Uterus (tissue), 2 donors: ENCODE measurements at regions not wholly inside any gene's neighbourhood (a gene's known extent, or its start where the extent isn't known, plus 50 kb on each side); places are given as distances from the start of the nearest gene placed in this dataset.

Source experiments
- POLR2A ChIP-seq, 2 donors: fragments of 450-650 bp; IDR thresholded peaks; one replicate each; pipeline ENCODE4 v1.6.1; 2016; ENCODE audit warnings: antibody characterized with exemption in 2 of 2, mild to moderate bottlenecking in 1 of 2, moderate library complexity in 1 of 2
- TF ChIP-seq, protein P1 (sequence below), 4 experiments: fragments of 200-600 bp in 2 of 4; fragments of 450-650 bp in 2 of 4; sonication (generic) in 2 of 4; IDR thresholded peaks; one replicate each; pipeline ENCODE4 v1.5.1; 2016 to 2019; ENCODE audit warnings: antibody characterized with exemption in 4 of 4, mild to moderate bottlenecking in 2 of 4, moderate library complexity in 1 of 4

DNA sequence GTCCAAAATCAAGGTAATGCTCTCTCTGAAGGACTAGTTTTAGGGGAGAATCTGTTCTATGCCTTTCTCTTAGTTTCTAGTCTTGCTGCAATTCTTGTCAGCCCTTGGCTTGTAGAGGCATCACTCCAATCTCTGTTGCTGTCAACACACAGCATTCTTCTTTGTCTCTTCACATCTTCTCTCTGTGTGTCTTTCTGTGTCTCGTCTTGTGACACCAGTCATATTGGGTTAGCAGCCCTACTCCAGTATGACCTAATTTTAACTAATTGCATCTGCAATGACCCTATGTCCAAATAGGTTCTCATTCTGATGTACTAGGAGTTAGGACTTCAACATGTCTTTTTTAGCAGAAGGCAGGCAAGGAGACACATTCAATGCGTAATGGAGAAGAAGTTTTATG lies 1110.6 kb downstream of the DTWD2 start:
- TF ChIP-seq, protein P1, sequence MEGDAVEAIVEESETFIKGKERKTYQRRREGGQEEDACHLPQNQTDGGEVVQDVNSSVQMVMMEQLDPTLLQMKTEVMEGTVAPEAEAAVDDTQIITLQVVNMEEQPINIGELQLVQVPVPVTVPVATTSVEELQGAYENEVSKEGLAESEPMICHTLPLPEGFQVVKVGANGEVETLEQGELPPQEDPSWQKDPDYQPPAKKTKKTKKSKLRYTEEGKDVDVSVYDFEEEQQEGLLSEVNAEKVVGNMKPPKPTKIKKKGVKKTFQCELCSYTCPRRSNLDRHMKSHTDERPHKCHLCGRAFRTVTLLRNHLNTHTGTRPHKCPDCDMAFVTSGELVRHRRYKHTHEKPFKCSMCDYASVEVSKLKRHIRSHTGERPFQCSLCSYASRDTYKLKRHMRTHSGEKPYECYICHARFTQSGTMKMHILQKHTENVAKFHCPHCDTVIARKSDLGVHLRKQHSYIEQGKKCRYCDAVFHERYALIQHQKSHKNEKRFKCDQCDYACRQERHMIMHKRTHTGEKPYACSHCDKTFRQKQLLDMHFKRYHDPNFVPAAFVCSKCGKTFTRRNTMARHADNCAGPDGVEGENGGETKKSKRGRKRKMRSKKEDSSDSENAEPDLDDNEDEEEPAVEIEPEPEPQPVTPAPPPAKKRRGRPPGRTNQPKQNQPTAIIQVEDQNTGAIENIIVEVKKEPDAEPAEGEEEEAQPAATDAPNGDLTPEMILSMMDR (IDR thresholded peaks at IDR 0.05), result no peak
- no peak for TF ChIP-seq POLR2A (IDR thresholded peaks at IDR 0.05)
